Neural crest cell (in vitro differentiated cells): ENCODE measurements at regions not wholly inside any gene's neighbourhood (a gene's known extent, or its start where the extent isn't known, plus 50 kb on each side); places are given as distances from the start of the nearest gene placed in this dataset.
A peak's percentile ranks its signal among the peaks of the same experiment; 100 is the strongest.
"Not testable (repeated sequence)": the region's sequence is repeated elsewhere in the genome, so short reads cannot be mapped to it uniquely, and the experiment has no call there.

Experiments used
- DNase-seq: peaks from one replicate; pipeline ENCODE4 v3.0.0; 2021; ENCODE audit warnings: low read depth, mixed read lengths, low spot score
- H3K27ac Mint-ChIP-seq: one replicate; pipeline ENCODE4 v1.8.0; 2021; ENCODE audit warnings: mild to moderate bottlenecking, mixed read lengths; ENCODE audit not compliant: unreplicated experiment
- H3K27me3 Mint-ChIP-seq: 2 replicates; pipeline ENCODE4 v1.8.0; 2021; ENCODE audit warnings: low read depth, mild to moderate bottlenecking, mixed read lengths
- H3K36me3 Mint-ChIP-seq: 2 replicates; pipeline ENCODE4 v1.8.0; 2021; ENCODE audit warnings: low read depth, mild to moderate bottlenecking, mixed read lengths
- H3K4me1 Mint-ChIP-seq: 2 replicates; pipeline ENCODE4 v1.8.0; 2021; ENCODE audit warnings: mixed read lengths
- H3K4me3 Mint-ChIP-seq: one replicate; pipeline ENCODE4 v1.8.0; 2021; ENCODE audit warnings: mild to moderate bottlenecking, mixed read lengths
- H3K9me3 Mint-ChIP-seq: 2 replicates; pipeline ENCODE4 v1.8.0; 2021; ENCODE audit warnings: mixed read lengths
- CTCF ChIP-seq: fragments of 200-600 bp; sonication (generic); conservative IDR thresholded peaks from 2 replicates; pipeline ENCODE4 v1.5.0; 2021; ENCODE audit warnings: antibody characterized with exemption, mild to moderate bottlenecking

- H3K4me1 Mint-ChIP-seq, result peaks cover 5% of the 10 kb centered on the region
- no peak for DNase-seq
- no peak overlapping the region for H3K4me3 Mint-ChIP-seq
- no peak for TF ChIP-seq CTCF
- no peaks in the 10 kb centered on the region for H3K9me3 Mint-ChIP-seq
- H3K27ac Mint-ChIP-seq, result no peak overlapping the region
- H3K36me3 Mint-ChIP-seq, result no peaks in the 10 kb centered on the region
- H3K27me3 Mint-ChIP-seq, result no peaks in the 10 kb centered on the region
Measured at GRCh38 chr3:27639271-27639670, 82.9 kb downstream of the EOMES start.

- no peak for TF ChIP-seq CTCF
- no peaks in the 10 kb centered on the region for H3K27me3 Mint-ChIP-seq
- H3K4me1 Mint-ChIP-seq, result peaks cover 5% of the 10 kb centered on the region
- H3K27ac Mint-ChIP-seq, result no peak overlapping the region
- H3K9me3 Mint-ChIP-seq, result no peaks in the 10 kb centered on the region
- H3K4me3 Mint-ChIP-seq, result no peak overlapping the region
- no peaks in the 10 kb centered on the region for H3K36me3 Mint-ChIP-seq
- no peak for DNase-seq
Measured at GRCh38 chr3:27638594-27638993, 83.5 kb downstream of the EOMES start.

GRCh38 chr3:27637346-27637995 lies 84.7 kb downstream of the EOMES start:
- Mint-ChIP-seq H3K4me3 (no peak overlapping the region), H3K27me3 (peaks cover 5% of the 10 kb centered on the region), H3K4me1 (peaks cover 13% of the 10 kb centered on the region), H3K9me3 (no peaks in the 10 kb centered on the region), H3K36me3 (no peaks in the 10 kb centered on the region), H3K27ac (no peak overlapping the region)
- no peak for DNase-seq
- no peak for TF ChIP-seq CTCF

- H3K9me3 Mint-ChIP-seq, H3K27me3 Mint-ChIP-seq, H3K4me3 Mint-ChIP-seq, H3K36me3 Mint-ChIP-seq, H3K27ac Mint-ChIP-seq, DNase-seq: not testable (repeated sequence)
- H3K4me1 Mint-ChIP-seq, result peaks cover 15% of the 10 kb centered on the region
Measured at GRCh38 chr3:27635006-27635405, 87.1 kb downstream of the EOMES start.

GRCh38 chr3:27633224-27633545 lies 88.9 kb downstream of the EOMES start:
- TF ChIP-seq CTCF, result no peak
- H3K9me3 Mint-ChIP-seq, result no peaks in the 10 kb centered on the region
- peak overlapping the region; percentile 9 for H3K27ac Mint-ChIP-seq
- no peak for DNase-seq
- peaks cover 5% of the 10 kb centered on the region for H3K27me3 Mint-ChIP-seq
- H3K36me3 Mint-ChIP-seq, result no peaks in the 10 kb centered on the region
- H3K4me3 Mint-ChIP-seq, result peak overlapping the region; percentile 70
- peaks cover 15% of the 10 kb centered on the region for H3K4me1 Mint-ChIP-seq

- Mint-ChIP-seq H3K9me3 (no peaks in the 10 kb centered on the region), H3K27me3 (peaks cover 5% of the 10 kb centered on the region), H3K27ac (peak overlapping the region; percentile 9)
Measured at GRCh38 chr3:27632431-27633223, 89.5 kb downstream of the EOMES start.

More at GRCh38 chr3:27632431-27633223, 89.5 kb downstream of the EOMES start:
- Mint-ChIP-seq H3K4me1 (peaks cover 11% of the 10 kb centered on the region), H3K4me3 (peak overlapping the region; percentile 73), H3K36me3 (no peaks in the 10 kb centered on the region)
- TF ChIP-seq CTCF, result no peak
- DNase-seq, result peak; percentile 1
